HCT116 (cell line): ENCODE measurements at regions not wholly inside any gene's neighbourhood (a gene's known extent, or its start where the extent isn't known, plus 50 kb on each side); places are given as distances from the start of the nearest gene placed in this dataset.

Experiments used
- ATAC-seq: fragments of 200-7000 bp; cut with Tn5 transposase; 2 replicates; pipeline ENCODE4 v1.9.1; 2020; ENCODE audit warnings: mild to moderate bottlenecking, moderate library complexity
- BruUV-seq: library from RNA; stranded (reverse); fragments of 400-500 nt; replicated peaks from 2 replicates; lab custom pipeline; 2021; lab: Mats Ljungman, UMichigan
- CTCF ChIA-PET: fragments of 300-600 bp; sonication (Branson Sonifier 250); formaldehyde crosslinking; loops from one replicate; lab custom pipeline; 2021; ENCODE audit warnings: antibody characterized with exemption; lab: Charles Lee
- POLR2A ChIA-PET: fragments of 300-600, 350-600 bp; sonication (Branson Sonifier 250); formaldehyde crosslinking; loops from one replicate; lab custom pipeline; 2021; ENCODE audit warnings: antibody characterized with exemption; lab: Charles Lee
- RAD21 ChIA-PET, 2 experiments: fragments of 300-600 bp; sonication (Branson Sonifier 250); formaldehyde crosslinking; loops; one replicate each; lab custom pipeline; 2023; ENCODE audit warnings: low total read pairs in 2 of 2; ENCODE audit not compliant: uncharacterized antibody in 2 of 2, unreplicated experiment in 2 of 2, low non-redundant PET in 1 of 2; lab: Charles Lee
- DNase-seq: peaks from one replicate; pipeline ENCODE4 v3.0.0-alpha.2; 2010; ENCODE audit warnings: low read depth, low spot score
- H2AFZ ChIP-seq: fragments of 200-600 bp; shearing (Covaris generic), sonication (generic); 2 replicates; pipeline ENCODE4 v1.6.1; 2017; ENCODE audit warnings: low read depth, mixed run types, mixed read lengths, antibody characterized with exemption, low read length; ENCODE audit not compliant: poor library complexity, severe bottlenecking
- H3K27ac ChIP-seq: 2 replicates; pipeline ENCODE4 v1.5.1; 2012; ENCODE audit warnings: low read depth, low read length
- H3K27me3 ChIP-seq: fragments of 200-600 bp; sonication (generic); 2 replicates; pipeline ENCODE4 v1.6.1; 2016; ENCODE audit warnings: mixed run types, low read length, mixed read lengths; ENCODE audit not compliant: insufficient read depth
- H3K36me3 ChIP-seq, 2 experiments: fragments of 200-500 bp in 1 of 2; fragments of 200-600 bp in 1 of 2; sonication (Bioruptor generic) in 1 of 2; sonication (generic) in 1 of 2; 2 replicates each; pipeline versions ENCODE4 v1.5.1 to v1.6.1; 2014 to 2016; ENCODE audit warnings: low read length in 2 of 2, inconsistent platforms in 1 of 2, mixed read lengths in 1 of 2, mixed run types in 1 of 2; ENCODE audit not compliant: insufficient read depth in 2 of 2, control insufficient read depth in 1 of 2
- H3K4me1 ChIP-seq, 2 experiments: fragments of 200-600 bp in 1 of 2; sonication (generic) in 1 of 2; 2 replicates each; pipeline versions ENCODE4 v1.5.1 to v1.6.1; 2012 to 2017; ENCODE audit warnings: low read length in 2 of 2, inconsistent platforms in 1 of 2, mild to moderate bottlenecking in 1 of 2, mixed read lengths in 1 of 2, mixed run types in 1 of 2, moderate library complexity in 1 of 2; ENCODE audit not compliant: insufficient read depth in 2 of 2, control insufficient read depth in 1 of 2
- H3K4me2 ChIP-seq: fragments of 200-600 bp; sonication (generic); 2 replicates; pipeline ENCODE4 v1.6.1; 2017; ENCODE audit warnings: mixed run types, low read length, mixed read lengths
- H3K4me3 ChIP-seq, 2 experiments: fragments of 200-600 bp in 1 of 2; sonication (generic) in 1 of 2; replicated peaks in 1 of 2; 2 replicates each; pipeline ENCODE4 v1.5.1; 2011 to 2016; ENCODE audit warnings: low read length in 2 of 2, control low read depth in 1 of 2, low read depth in 1 of 2, mild to moderate bottlenecking in 1 of 2, mixed read lengths in 1 of 2, mixed run types in 1 of 2
- H3K79me2 ChIP-seq: fragments of 200-600 bp; sonication (generic); 2 replicates; pipeline ENCODE4 v1.6.1; 2017; ENCODE audit warnings: mild to moderate bottlenecking, mixed run types, low read length, moderate library complexity, mixed read lengths; ENCODE audit not compliant: insufficient read depth
- H3K9ac ChIP-seq: fragments of 200-600 bp; sonication (generic); 2 replicates; pipeline ENCODE4 v1.6.1; 2016; ENCODE audit warnings: low read length, mixed read lengths
- H3K9me2 ChIP-seq: fragments of 200-600 bp; sonication (generic), shearing (Covaris generic); 2 replicates; pipeline ENCODE4 v1.6.1; 2017; ENCODE audit warnings: mixed run types, mild to moderate bottlenecking, moderate library complexity; ENCODE audit not compliant: insufficient read depth
- H3K9me3 ChIP-seq, 2 experiments: fragments of 200-500 bp in 1 of 2; fragments of 200-600 bp in 1 of 2; sonication (Bioruptor generic) in 1 of 2; sonication (generic) in 1 of 2; 2 replicates each; pipeline ENCODE4 v1.6.1; 2014 to 2017; ENCODE audit warnings: low read length in 2 of 2, mixed read lengths in 2 of 2, inconsistent platforms in 1 of 2, low read depth in 1 of 2, mild to moderate bottlenecking in 1 of 2, mixed run types in 1 of 2, moderate library complexity in 1 of 2; ENCODE audit not compliant: control insufficient read depth in 1 of 2, insufficient read depth in 1 of 2
- H4K20me1 ChIP-seq: fragments of 200-600 bp; sonication (generic), shearing (Covaris generic); 2 replicates; pipeline ENCODE4 v1.6.1; 2017; ENCODE audit warnings: mixed run types, mild to moderate bottlenecking, moderate library complexity; ENCODE audit not compliant: insufficient read depth
- CBX3 ChIP-seq: IDR thresholded peaks from 2 replicates; pipeline ENCODE4 v1.6.1; 2012; ENCODE audit warnings: low read depth
- EGR1 ChIP-seq: IDR thresholded peaks from 2 replicates; pipeline ENCODE4 v1.6.1; 2012; ENCODE audit warnings: low read depth
- ELF1 ChIP-seq: IDR thresholded peaks from 2 replicates; pipeline ENCODE4 v1.6.1; 2012; ENCODE audit warnings: low read depth, borderline replicate concordance
- EZH2 ChIP-seq: fragments of 200-600 bp; sonication (generic); IDR thresholded peaks from 2 replicates; pipeline ENCODE4 v1.6.1; 2017; ENCODE audit warnings: antibody characterized with exemption, mixed run types
- FOSL1 ChIP-seq: IDR thresholded peaks from 2 replicates; pipeline ENCODE4 v1.6.1; 2012; ENCODE audit warnings: low read depth
- JUND ChIP-seq: IDR thresholded peaks from 2 replicates; pipeline ENCODE4 v1.6.1; 2012
- POLR2AphosphoS5 ChIP-seq: IDR thresholded peaks from 2 replicates; pipeline ENCODE4 v1.6.1; 2011; ENCODE audit warnings: mild to moderate bottlenecking, low read depth, low read length, moderate library complexity
- RAD21 ChIP-seq: IDR thresholded peaks from 2 replicates; pipeline ENCODE4 v1.6.1; 2012; ENCODE audit warnings: low read depth, mild to moderate bottlenecking
- SIN3A ChIP-seq: IDR thresholded peaks from 2 replicates; pipeline ENCODE4 v1.6.1; 2012; ENCODE audit warnings: low read depth
- TCF7L2 ChIP-seq: IDR thresholded peaks from 2 replicates; pipeline ENCODE4 v1.7.0; 2011; ENCODE audit warnings: borderline replicate concordance, inconsistent platforms; ENCODE audit not compliant: insufficient read depth, insufficient read length; ENCODE audit errors: extremely low read depth
- YY1 ChIP-seq: IDR thresholded peaks from 2 replicates; pipeline ENCODE4 v1.6.1; 2011; ENCODE audit warnings: low read length, low read depth, moderate library complexity, mild to moderate bottlenecking; ENCODE audit not compliant: insufficient replicate concordance; ENCODE audit errors: extremely low read depth
- ZNF274 ChIP-seq: fragments of 200-500 bp; sonication (Bioruptor generic); IDR thresholded peaks from 2 replicates; pipeline ENCODE4 v1.6.1; 2014; ENCODE audit warnings: mild to moderate bottlenecking, low read depth, low read length, inconsistent platforms
- intact Hi-C: fragments of 100-400 bp; cut with micrococcal nuclease; formaldehyde crosslinking; loops from 2 replicates; pipeline ENCODE4 v1.10.0; 2022
- TF ChIP-seq, protein P1 (sequence below): IDR thresholded peaks from 2 replicates; pipeline ENCODE4 v1.6.1; 2012; ENCODE audit warnings: low read depth
- TF ChIP-seq, protein P2 (sequence below): IDR thresholded peaks from 2 replicates; pipeline ENCODE4 v1.6.1; 2012

DNA sequence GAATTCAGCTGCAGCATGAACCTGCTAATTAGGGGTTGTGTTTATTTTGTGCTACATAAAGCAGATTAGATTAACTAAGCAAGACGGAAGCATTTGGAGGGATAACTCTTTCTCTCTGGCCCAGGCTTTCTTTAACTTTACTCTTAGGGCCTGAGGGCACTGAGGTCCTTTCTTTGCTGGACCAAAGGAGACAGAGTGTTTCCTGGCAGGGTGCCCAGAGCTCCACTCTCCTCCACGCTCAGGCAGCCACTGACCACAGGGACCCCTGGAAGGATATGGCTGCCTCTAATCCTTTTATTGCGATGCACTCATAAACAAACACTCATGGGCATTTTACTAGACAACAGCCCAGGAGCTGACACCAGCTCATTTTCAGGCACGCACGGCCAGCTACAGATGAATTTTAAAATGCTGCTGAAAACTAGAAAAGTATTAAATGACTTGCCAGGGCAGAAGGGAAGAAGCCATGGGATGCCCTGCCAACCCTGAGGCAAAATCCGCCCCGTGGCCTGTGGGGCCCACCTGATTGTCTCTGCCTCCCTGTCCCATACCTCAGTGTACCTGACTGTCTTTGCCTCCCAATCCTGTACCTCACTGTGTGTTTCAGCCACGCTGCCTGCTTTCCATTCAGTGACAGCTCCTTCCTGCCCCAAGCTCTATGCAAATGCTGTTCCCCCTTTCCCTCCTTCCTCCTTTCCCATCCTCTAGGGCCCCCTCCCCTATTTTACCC lies 192.6 kb upstream of the NAV2 start:
- CTCF ChIA-PET = no interaction called here

More for the DNA sequence above, 192.6 kb upstream of the NAV2 start:
- Histone ChIP-seq H2AFZ (no peak overlapping the region), H3K4me1 (no peaks in the 10 kb centered on the region), H3K27me3 (peaks cover 43% of the 10 kb centered on the region), H4K20me1 (no peaks in the 10 kb centered on the region), H3K79me2 (no peaks in the 10 kb centered on the region), H3K36me3 (no peaks in the 10 kb centered on the region), H3K9me2 (no peaks in the 10 kb centered on the region), H3K4me2 (no peak overlapping the region), H3K27ac (no peak overlapping the region), H3K9ac (no peak overlapping the region), H3K9me3 (no peaks in the 10 kb centered on the region), H3K4me3 (no peak overlapping the region)
- RAD21 ChIA-PET = interaction anchor here in 1 of 2 experiments (0.6 kb wide), 1 partner anchor 153 kb away, joined by 3 read pairs; no protein-coding TSS in a partner anchor
- BruUV-seq = no TSS peak
- intact Hi-C loops = no loop called here
- POLR2A ChIA-PET = no interaction called here
- DNase-seq (no peak), ATAC-seq (no peak)
- TF ChIP-seq TCF7L2 (no peak), CBX3 (no peak), RAD21 (no peak), ELF1 (no peak), SIN3A (no peak), EGR1 (no peak), JUND (no peak), YY1 (no peak), POLR2AphosphoS5 (no peak), ZNF274 (no peak), EZH2 (no peak), FOSL1 (no peak)
- TF ChIP-seq, protein P1, sequence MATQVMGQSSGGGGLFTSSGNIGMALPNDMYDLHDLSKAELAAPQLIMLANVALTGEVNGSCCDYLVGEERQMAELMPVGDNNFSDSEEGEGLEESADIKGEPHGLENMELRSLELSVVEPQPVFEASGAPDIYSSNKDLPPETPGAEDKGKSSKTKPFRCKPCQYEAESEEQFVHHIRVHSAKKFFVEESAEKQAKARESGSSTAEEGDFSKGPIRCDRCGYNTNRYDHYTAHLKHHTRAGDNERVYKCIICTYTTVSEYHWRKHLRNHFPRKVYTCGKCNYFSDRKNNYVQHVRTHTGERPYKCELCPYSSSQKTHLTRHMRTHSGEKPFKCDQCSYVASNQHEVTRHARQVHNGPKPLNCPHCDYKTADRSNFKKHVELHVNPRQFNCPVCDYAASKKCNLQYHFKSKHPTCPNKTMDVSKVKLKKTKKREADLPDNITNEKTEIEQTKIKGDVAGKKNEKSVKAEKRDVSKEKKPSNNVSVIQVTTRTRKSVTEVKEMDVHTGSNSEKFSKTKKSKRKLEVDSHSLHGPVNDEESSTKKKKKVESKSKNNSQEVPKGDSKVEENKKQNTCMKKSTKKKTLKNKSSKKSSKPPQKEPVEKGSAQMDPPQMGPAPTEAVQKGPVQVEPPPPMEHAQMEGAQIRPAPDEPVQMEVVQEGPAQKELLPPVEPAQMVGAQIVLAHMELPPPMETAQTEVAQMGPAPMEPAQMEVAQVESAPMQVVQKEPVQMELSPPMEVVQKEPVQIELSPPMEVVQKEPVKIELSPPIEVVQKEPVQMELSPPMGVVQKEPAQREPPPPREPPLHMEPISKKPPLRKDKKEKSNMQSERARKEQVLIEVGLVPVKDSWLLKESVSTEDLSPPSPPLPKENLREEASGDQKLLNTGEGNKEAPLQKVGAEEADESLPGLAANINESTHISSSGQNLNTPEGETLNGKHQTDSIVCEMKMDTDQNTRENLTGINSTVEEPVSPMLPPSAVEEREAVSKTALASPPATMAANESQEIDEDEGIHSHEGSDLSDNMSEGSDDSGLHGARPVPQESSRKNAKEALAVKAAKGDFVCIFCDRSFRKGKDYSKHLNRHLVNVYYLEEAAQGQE = no peak
- TF ChIP-seq, protein P2, sequence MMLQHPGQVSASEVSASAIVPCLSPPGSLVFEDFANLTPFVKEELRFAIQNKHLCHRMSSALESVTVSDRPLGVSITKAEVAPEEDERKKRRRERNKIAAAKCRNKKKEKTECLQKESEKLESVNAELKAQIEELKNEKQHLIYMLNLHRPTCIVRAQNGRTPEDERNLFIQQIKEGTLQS = no peak
